Glutamatergic neuron (in vitro differentiated cells): ENCODE measurements at regions not wholly inside any gene's neighbourhood (a gene's known extent, or its start where the extent isn't known, plus 50 kb on each side); places are given as distances from the start of the nearest gene placed in this dataset.
"Not testable (repeated sequence)": the region's sequence is repeated elsewhere in the genome, so short reads cannot be mapped to it uniquely, and the experiment has no call there.

ENCODE experiments used
- DNase-seq: peaks from one replicate; pipeline ENCODE4 v3.0.0; 2022
- H3K27ac Mint-ChIP-seq: one replicate; pipeline ENCODE4 v1.8.0; 2020; ENCODE audit warnings: mild to moderate bottlenecking, mixed read lengths, inconsistent platforms; ENCODE audit not compliant: unreplicated experiment
- H3K27me3 Mint-ChIP-seq: one replicate; pipeline ENCODE4 v1.8.0; 2020; ENCODE audit warnings: mild to moderate bottlenecking, moderate library complexity, mixed read lengths, inconsistent platforms; ENCODE audit not compliant: unreplicated experiment
- H3K36me3 Mint-ChIP-seq: one replicate; pipeline ENCODE4 v1.8.0; 2020; ENCODE audit warnings: mild to moderate bottlenecking, mixed read lengths, inconsistent platforms; ENCODE audit not compliant: unreplicated experiment
- H3K4me1 Mint-ChIP-seq: one replicate; pipeline ENCODE4 v1.8.0; 2020; ENCODE audit warnings: mild to moderate bottlenecking, low read depth, mixed read lengths, inconsistent platforms; ENCODE audit not compliant: unreplicated experiment
- H3K4me3 Mint-ChIP-seq: one replicate; pipeline ENCODE4 v1.8.0; 2020; ENCODE audit warnings: mild to moderate bottlenecking, mixed read lengths, inconsistent platforms; ENCODE audit not compliant: unreplicated experiment
- H3K9me3 Mint-ChIP-seq: one replicate; pipeline ENCODE4 v1.8.0; 2020; ENCODE audit warnings: mild to moderate bottlenecking, moderate library complexity, mixed read lengths, inconsistent platforms; ENCODE audit not compliant: unreplicated experiment
- TF ChIP-seq, protein P1 (sequence below): fragments of 200-600 bp; sonication (generic); IDR thresholded peaks from one replicate; pipeline ENCODE4 v1.5.0; 2021; ENCODE audit not compliant: partially characterized antibody, unreplicated experiment

DNA sequence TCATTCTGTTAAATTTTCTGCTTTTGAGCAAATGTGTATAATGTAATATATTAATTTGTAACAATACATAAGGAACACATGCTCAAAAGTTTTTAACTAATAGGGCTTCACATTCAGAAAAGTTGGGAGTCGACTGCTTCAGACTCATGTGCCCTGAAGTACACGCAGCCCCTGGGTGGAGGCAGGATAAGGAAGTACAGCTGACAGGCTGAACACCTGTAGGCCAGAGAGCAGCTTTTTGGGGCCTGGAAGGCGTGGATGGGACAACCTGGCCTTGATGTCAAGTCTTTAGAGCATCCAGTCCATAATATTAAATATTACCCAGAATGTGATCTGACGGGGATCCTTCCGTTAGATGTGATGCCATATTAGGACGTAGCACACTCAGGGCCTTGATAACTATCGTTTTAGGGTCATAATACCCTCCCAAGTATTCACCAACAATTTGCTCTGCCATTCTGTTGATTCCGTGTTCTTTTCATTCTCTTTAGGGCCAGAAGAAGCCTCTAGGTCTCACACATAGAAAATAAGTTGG lies 485.2 kb downstream of the SIPA1L2 start:
- Mint-ChIP-seq H3K4me3 (no peak overlapping the region), H3K27ac (no peak overlapping the region)
- TF ChIP-seq, protein P1, sequence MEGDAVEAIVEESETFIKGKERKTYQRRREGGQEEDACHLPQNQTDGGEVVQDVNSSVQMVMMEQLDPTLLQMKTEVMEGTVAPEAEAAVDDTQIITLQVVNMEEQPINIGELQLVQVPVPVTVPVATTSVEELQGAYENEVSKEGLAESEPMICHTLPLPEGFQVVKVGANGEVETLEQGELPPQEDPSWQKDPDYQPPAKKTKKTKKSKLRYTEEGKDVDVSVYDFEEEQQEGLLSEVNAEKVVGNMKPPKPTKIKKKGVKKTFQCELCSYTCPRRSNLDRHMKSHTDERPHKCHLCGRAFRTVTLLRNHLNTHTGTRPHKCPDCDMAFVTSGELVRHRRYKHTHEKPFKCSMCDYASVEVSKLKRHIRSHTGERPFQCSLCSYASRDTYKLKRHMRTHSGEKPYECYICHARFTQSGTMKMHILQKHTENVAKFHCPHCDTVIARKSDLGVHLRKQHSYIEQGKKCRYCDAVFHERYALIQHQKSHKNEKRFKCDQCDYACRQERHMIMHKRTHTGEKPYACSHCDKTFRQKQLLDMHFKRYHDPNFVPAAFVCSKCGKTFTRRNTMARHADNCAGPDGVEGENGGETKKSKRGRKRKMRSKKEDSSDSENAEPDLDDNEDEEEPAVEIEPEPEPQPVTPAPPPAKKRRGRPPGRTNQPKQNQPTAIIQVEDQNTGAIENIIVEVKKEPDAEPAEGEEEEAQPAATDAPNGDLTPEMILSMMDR: no peak

DNA sequence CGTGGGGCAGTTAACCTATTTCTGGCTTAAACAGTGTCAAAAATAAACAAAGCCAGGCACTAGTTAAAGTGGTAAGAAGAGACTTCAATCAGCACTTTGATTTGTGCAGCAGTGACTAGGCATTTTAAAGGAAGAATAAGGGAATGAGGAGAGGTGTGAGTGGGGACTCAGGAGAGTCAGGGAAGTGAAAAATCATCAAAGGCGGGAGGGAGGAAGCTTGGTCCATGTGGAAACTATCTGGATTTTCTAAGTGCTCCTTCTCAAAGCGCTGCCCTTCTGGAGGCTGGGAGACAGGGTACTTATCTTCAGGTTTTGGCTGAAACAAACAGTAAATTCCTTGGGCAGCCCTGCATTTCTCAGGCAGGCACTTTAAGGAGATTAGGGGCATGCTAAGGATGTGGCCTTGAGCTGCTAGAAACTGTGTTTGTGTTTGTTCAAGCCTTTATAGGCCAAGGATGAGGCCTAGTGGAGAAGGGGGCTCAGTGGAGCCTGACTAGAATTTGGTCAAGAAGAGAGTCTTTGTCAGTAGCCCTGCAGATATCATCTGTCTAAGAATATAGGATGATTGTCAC lies 486.5 kb downstream of the SIPA1L2 start:
- peaks cover 2% of the 10 kb centered on the region for H3K27me3 Mint-ChIP-seq
- H3K9me3 Mint-ChIP-seq: no peaks in the 10 kb centered on the region
- no peaks in the 10 kb centered on the region for H3K36me3 Mint-ChIP-seq
- TF ChIP-seq, protein P1: no peak
- no peak overlapping the region for H3K4me3 Mint-ChIP-seq
- H3K4me1 Mint-ChIP-seq: no peaks in the 10 kb centered on the region
- DNase-seq: no peak
- H3K27ac Mint-ChIP-seq: no peak overlapping the region

More for the DNA sequence above, 485.2 kb downstream of the SIPA1L2 start:
- no peaks in the 10 kb centered on the region for H3K36me3 Mint-ChIP-seq
- H3K27me3 Mint-ChIP-seq: peaks cover 2% of the 10 kb centered on the region
- no peaks in the 10 kb centered on the region for H3K4me1 Mint-ChIP-seq
- H3K9me3 Mint-ChIP-seq: no peaks in the 10 kb centered on the region
- DNase-seq: no peak

DNA sequence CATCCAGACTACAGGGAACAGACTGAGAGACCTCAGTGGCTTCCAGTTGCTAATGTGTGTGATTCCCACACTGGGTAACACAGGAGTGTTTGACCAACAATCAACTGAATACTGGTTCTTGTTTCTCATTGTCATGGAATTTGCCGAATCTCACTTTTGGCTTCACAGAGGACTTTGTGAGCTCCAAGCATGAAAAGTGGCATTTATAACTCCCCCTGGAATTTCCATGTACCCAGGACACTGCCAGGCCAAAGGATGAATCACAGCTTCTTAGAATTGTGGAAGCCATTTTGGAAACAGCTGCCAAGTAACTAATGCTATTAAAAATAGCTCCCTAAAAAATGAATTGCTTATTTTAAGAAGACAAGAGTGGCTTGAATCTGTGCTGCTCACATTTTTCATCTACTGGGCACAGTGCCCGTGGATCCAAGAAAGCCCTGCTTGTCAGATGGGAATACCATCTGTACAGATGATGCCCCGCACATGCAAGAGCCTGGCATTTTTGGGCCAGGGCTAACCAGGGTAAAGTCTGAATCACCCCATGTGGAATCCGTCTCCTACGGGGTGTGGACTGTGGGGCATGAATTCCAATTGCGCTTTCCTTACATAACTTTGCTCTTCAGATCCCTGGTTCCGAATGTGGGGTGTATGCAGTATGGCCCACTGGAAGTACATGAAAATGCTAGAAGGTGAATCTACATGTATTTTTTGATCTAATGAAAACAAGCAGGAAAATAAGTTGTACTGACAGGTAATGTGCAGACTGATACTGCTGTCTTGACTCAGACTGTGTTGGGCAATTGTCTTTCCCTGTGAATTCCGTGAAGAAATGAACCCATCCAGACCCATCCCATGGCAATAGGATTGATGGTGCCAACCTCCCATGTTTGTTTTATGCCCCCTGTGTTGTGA lies 487.3 kb downstream of the SIPA1L2 start:
- H3K9me3 Mint-ChIP-seq: no peaks in the 10 kb centered on the region
- no peak overlapping the region for H3K27ac Mint-ChIP-seq
- no peak for DNase-seq
- no peaks in the 10 kb centered on the region for H3K36me3 Mint-ChIP-seq
- TF ChIP-seq, protein P1: no peak
- no peak overlapping the region for H3K4me3 Mint-ChIP-seq
- H3K4me1 Mint-ChIP-seq: no peaks in the 10 kb centered on the region
- peaks cover 2% of the 10 kb centered on the region for H3K27me3 Mint-ChIP-seq

DNA sequence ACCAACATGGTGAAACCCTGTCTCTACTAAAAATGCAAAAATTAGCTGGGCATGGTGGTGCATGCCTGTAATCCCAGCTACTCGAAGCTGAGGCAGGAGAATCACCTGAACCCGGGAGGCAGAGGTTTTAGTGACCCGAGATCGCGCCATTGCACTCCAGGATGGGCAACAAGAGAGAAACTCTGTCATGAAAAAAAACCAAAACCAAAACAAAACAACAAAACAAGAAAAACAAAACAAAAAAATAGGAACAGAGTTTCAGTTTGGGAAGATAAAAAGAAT lies 488.8 kb downstream of the SIPA1L2 start:
- H3K4me3 Mint-ChIP-seq, DNase-seq, H3K4me1 Mint-ChIP-seq, H3K36me3 Mint-ChIP-seq, H3K27ac Mint-ChIP-seq, H3K9me3 Mint-ChIP-seq, H3K27me3 Mint-ChIP-seq: not testable (repeated sequence)

DNA sequence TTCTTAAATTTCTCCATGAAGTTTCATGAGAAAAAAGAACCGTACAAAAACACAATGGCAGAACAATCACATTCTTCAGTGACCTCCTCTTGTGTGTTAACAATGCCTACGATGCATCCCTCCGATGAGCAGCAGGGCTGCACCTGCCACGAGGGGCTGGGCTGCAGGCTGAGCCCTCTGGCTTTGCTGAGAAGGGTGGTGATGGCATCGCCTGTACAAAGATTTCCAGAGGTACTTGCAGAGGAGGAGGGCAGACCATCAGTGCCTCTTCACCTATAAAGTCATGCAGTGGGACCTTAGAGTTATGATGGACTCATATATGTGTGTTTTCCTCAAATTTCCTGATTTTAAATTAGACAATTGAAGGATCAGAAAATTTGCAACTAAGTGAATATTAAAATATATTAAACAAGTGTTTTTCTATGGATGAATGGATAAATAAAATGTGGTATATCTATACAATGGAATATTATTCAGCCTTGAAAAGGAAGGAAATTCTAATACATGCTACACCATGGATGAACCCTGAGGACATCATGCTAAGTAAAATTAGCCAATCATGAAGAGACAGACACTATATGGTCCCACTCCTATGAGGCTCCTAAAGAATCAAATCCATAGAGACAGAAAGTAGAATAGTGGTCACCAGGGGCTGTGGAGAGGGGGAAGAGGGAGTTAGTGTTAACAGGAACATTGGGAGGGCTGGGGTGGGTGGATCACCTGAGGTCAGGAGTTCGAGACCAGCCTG lies 489.3 kb downstream of the SIPA1L2 start:
- H3K27me3 Mint-ChIP-seq: peaks cover 2% of the 10 kb centered on the region
- no peak overlapping the region for H3K27ac Mint-ChIP-seq
- peaks cover 4% of the 10 kb centered on the region for H3K9me3 Mint-ChIP-seq
- H3K4me3 Mint-ChIP-seq: no peak overlapping the region
- TF ChIP-seq, protein P1: no peak
- DNase-seq: no peak
- H3K4me1 Mint-ChIP-seq: peaks cover 9% of the 10 kb centered on the region
- no peaks in the 10 kb centered on the region for H3K36me3 Mint-ChIP-seq
